Natural killer cell (primary cell): ENCODE measurements at regions not wholly inside any gene's neighbourhood (a gene's known extent, or its start where the extent isn't known, plus 50 kb on each side); places are given as distances from the start of the nearest gene placed in this dataset.

ENCODE experiments used
- ATAC-seq, 3 donors: fragments of 150-1000 bp in 2 of 3; fragments of 200-7000 bp in 1 of 3; cut with Tn5 transposase; 1 replicate in 1 of 3; 2 replicates in 2 of 3; pipeline ENCODE4 v1.10.0; 2021; ENCODE audit warnings: mild to moderate bottlenecking in 2 of 3, moderate library complexity in 2 of 3
- DNase-seq, 2 donors: peaks; one replicate each; pipeline versions ENCODE4 v3.0.0 to v3.0.0-alpha.2; 2013 to 2021; ENCODE audit warnings: mixed read lengths in 1 of 2
- H3K27ac ChIP-seq: one replicate; pipeline ENCODE4 v1.5.1; 2013; ENCODE audit warnings: mild to moderate bottlenecking, low read length
- H3K27me3 ChIP-seq: one replicate; pipeline ENCODE4 v1.6.1; 2013; ENCODE audit warnings: low read length; ENCODE audit not compliant: control insufficient read depth, insufficient read depth
- H3K36me3 ChIP-seq: one replicate; pipeline ENCODE4 v1.6.1; 2013; ENCODE audit warnings: low read length; ENCODE audit not compliant: control insufficient read depth, insufficient read depth
- H3K4me1 ChIP-seq: one replicate; pipeline ENCODE4 v1.6.1; 2013; ENCODE audit warnings: low read length; ENCODE audit not compliant: control insufficient read depth, insufficient read depth
- H3K4me3 ChIP-seq: one replicate; pipeline ENCODE4 v1.5.1; 2013; ENCODE audit warnings: low read length
- H3K9me3 ChIP-seq: one replicate; pipeline ENCODE4 v1.6.1; 2013; ENCODE audit warnings: low read length; ENCODE audit not compliant: control insufficient read depth, insufficient read depth
- H3K27ac Mint-ChIP-seq, 2 donors: one replicate each; pipeline ENCODE4 v1.8.0; 2022; ENCODE audit warnings: mild to moderate bottlenecking in 2 of 2, mixed read lengths in 2 of 2, moderate library complexity in 1 of 2
- H3K27me3 Mint-ChIP-seq, 2 donors: one replicate each; pipeline ENCODE4 v1.8.0; 2022; ENCODE audit warnings: low read depth in 2 of 2, mixed read lengths in 2 of 2
- H3K36me3 Mint-ChIP-seq: one replicate; pipeline ENCODE4 v1.8.0; 2022; ENCODE audit warnings: mixed read lengths
- H3K4me1 Mint-ChIP-seq, 2 donors: one replicate each; pipeline ENCODE4 v1.8.0; 2022; ENCODE audit warnings: mixed read lengths in 2 of 2
- H3K4me3 Mint-ChIP-seq: one replicate; pipeline ENCODE4 v1.8.0; 2022; ENCODE audit warnings: mild to moderate bottlenecking, moderate library complexity, mixed read lengths
- H3K9me3 Mint-ChIP-seq, 2 donors: one replicate each; pipeline ENCODE4 v1.8.0; 2022; ENCODE audit warnings: mixed read lengths in 2 of 2
- WGBS: methylation state at CpG from one replicate; pipeline ENCODE4 v1.1.7; 2013; ENCODE audit warnings: missing lambda C conversion rate; ENCODE audit not compliant: insufficient coverage; 5-methylcytosine and 5-hydroxymethylcytosine counted together
- intact Hi-C: fragments of 100-400 bp; cut with micrococcal nuclease; formaldehyde crosslinking; loops from one replicate; pipeline ENCODE4 v1.14.2; 2022
- TF ChIP-seq, protein P1 (sequence below): fragments of 200-600 bp; IDR thresholded peaks from one replicate; pipeline ENCODE4 v1.8.0; 2022; ENCODE audit warnings: antibody characterized with exemption

DNA sequence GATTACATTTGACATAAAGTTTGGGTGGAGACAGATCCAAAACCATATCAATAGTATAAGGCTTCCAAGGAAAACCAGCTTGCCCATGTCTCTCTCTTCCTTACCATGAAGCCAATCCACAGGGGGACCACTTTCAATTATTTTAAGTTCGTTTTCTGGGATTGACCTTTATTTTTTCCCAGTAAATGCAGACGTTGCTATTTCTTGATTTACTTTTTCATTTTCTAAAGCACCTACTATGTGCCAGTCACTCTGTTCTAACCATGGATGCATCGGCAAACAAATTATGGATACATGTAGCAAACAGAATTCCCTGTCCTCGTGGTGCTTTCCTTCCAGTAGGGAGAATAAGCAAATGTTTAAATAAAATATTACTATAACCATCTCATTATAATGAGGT is 65.8 kb upstream of the KCNA1 start:
- Mint-ChIP-seq H3K4me3 (no peak overlapping the region), H3K4me1 (no peaks in the 10 kb centered on the region), H3K9me3 (peaks cover 0 to 2% of the 10 kb centered on the region in 2 donors), H3K27me3 (peaks cover 14 to 23% of the 10 kb centered on the region in 2 donors), H3K36me3 (no peaks in the 10 kb centered on the region), H3K27ac (no peak overlapping the region)
- DNase-seq (no peak), ATAC-seq (no peak)
- Histone ChIP-seq H3K27ac (no peak overlapping the region), H3K36me3 (no peaks in the 10 kb centered on the region), H3K4me3 (no peak overlapping the region), H3K9me3 (no peaks in the 10 kb centered on the region), H3K4me1 (no peaks in the 10 kb centered on the region), H3K27me3 (no peaks in the 10 kb centered on the region)
- intact Hi-C loops = no loop called here
- WGBS = 91% methylated on average over 2 of the region's 4 CpGs
- TF ChIP-seq, protein P1, sequence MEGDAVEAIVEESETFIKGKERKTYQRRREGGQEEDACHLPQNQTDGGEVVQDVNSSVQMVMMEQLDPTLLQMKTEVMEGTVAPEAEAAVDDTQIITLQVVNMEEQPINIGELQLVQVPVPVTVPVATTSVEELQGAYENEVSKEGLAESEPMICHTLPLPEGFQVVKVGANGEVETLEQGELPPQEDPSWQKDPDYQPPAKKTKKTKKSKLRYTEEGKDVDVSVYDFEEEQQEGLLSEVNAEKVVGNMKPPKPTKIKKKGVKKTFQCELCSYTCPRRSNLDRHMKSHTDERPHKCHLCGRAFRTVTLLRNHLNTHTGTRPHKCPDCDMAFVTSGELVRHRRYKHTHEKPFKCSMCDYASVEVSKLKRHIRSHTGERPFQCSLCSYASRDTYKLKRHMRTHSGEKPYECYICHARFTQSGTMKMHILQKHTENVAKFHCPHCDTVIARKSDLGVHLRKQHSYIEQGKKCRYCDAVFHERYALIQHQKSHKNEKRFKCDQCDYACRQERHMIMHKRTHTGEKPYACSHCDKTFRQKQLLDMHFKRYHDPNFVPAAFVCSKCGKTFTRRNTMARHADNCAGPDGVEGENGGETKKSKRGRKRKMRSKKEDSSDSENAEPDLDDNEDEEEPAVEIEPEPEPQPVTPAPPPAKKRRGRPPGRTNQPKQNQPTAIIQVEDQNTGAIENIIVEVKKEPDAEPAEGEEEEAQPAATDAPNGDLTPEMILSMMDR = no peak

DNA sequence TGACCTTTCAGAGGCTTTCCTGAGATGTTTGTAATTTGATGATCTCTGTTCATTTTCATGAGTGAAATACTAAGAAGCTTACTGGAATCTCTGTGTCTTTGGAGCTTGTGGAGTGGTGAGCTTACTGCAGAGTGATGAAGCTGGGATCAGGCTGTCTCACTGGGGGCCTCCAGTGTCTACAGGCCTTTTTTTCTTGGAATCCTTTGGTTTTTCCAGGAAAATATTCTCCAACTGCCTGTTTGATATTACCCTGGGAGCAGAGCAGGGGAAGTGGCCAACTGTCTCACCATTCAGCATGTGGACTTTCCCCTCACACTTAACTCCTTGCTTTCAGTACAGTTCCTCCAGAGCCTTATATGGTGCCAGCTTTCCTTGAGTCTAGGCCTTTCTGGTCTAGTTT is 62.0 kb upstream of the KCNA1 start:
- Histone ChIP-seq H3K9me3 (no peaks in the 10 kb centered on the region), H3K27me3 (no peaks in the 10 kb centered on the region), H3K4me3 (no peak overlapping the region), H3K4me1 (no peaks in the 10 kb centered on the region), H3K36me3 (no peaks in the 10 kb centered on the region), H3K27ac (no peak overlapping the region)
- DNase-seq (no peak), ATAC-seq (no peak)
- Mint-ChIP-seq H3K27me3 (peaks cover 4 to 11% of the 10 kb centered on the region in 2 donors), H3K4me3 (no peak overlapping the region), H3K36me3 (no peaks in the 10 kb centered on the region), H3K4me1 (no peaks in the 10 kb centered on the region), H3K27ac (no peak overlapping the region), H3K9me3 (peaks cover 0 to 2% of the 10 kb centered on the region in 2 donors)
- TF ChIP-seq, protein P1 = no peak
- intact Hi-C loops = no loop called here

DNA sequence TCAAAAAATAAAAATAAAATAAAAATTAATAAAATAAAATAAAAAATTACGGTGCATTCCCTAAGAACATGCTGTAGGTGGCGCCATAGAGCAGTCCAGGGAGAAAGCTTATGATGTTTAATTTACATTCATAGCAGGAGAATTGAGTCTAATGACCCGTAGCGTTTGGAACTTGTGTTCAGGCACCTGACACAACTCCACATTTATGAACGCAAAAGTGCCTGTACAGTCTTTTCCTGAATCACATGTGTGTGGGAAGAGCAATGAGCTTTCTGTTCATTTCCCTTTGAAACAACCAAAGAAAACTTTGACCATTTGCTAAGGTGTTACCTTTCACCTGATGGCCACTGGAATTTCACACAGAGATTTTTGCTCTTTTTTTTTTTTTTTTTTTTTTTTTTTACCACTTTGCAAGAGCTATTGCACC is 60.6 kb upstream of the KCNA1 start:
- Histone ChIP-seq H3K4me3 (no peak overlapping the region), H3K9me3 (no peaks in the 10 kb centered on the region), H3K27ac (no peak overlapping the region), H3K4me1 (no peaks in the 10 kb centered on the region), H3K36me3 (no peaks in the 10 kb centered on the region), H3K27me3 (no peaks in the 10 kb centered on the region)
- H3K4me3 Mint-ChIP-seq = no peak overlapping the region
- H3K36me3 Mint-ChIP-seq = no peaks in the 10 kb centered on the region
- H3K27me3 Mint-ChIP-seq = peaks cover 2 to 10% of the 10 kb centered on the region in 2 donors
- peak in 2 of 3 donors; percentile 56 to 70 for ATAC-seq
- DNase-seq = peak in 1 of 2 donors; percentile 64
- no peaks in the 10 kb centered on the region for H3K4me1 Mint-ChIP-seq
- peaks cover 0 to 2% of the 10 kb centered on the region in 2 donors for H3K9me3 Mint-ChIP-seq
- TF ChIP-seq, protein P1 = peak; percentile 77
- WGBS = 17% methylated on average over 4 of the region's 5 CpGs
- intact Hi-C loops = no loop called here
- no peak overlapping the region for H3K27ac Mint-ChIP-seq

DNA sequence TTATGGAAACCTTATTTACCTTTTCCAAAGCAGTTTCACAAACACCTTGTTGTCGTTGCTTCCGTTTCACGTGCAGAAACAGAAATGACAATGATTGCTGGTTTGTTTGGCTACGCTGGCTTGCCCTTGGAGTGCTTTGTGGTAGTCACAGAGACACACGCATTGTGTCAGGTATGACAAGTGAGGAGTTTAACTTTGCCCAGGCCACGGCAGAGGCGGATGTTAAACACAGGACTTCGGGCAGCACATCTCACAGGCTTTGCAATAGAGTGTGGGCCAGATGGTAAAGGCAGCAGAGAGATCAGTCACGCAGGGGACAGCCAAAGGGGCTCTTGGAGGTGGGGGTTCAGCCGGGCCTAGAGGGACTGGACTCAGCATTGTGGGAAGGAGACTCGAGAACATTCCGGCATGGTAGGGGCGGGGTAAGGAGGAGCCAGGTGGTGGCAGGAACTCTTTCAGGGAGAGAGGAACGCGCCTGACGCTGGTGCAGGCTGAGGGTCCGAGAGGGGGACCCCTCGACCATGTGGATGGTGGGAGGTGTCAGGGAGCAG is 59.8 kb upstream of the KCNA1 start:
- H3K27ac Mint-ChIP-seq = no peak overlapping the region
- H3K27me3 Mint-ChIP-seq = peaks cover 2 to 10% of the 10 kb centered on the region in 2 donors
- TF ChIP-seq, protein P1 = no peak
- DNase-seq = no peak
- no peak overlapping the region for H3K4me3 Mint-ChIP-seq
- Histone ChIP-seq H3K4me3 (no peak overlapping the region), H3K9me3 (no peaks in the 10 kb centered on the region), H3K36me3 (no peaks in the 10 kb centered on the region), H3K4me1 (no peaks in the 10 kb centered on the region), H3K27ac (no peak overlapping the region), H3K27me3 (no peaks in the 10 kb centered on the region)
- no peaks in the 10 kb centered on the region for H3K9me3 Mint-ChIP-seq
- intact Hi-C loops = no loop called here
- no peaks in the 10 kb centered on the region for H3K36me3 Mint-ChIP-seq
- ATAC-seq = no peak
- 76% methylated on average over 18 of the region's 18 CpGs for WGBS
- no peaks in the 10 kb centered on the region for H3K4me1 Mint-ChIP-seq
